Activated T-cell treated with anti-CD3 and anti-CD28 coated beads, Interleukin-2, amount 50 U/mL, for 48 hours (primary cell): ENCODE measurements at regions not wholly inside any gene's neighbourhood (a gene's known extent, or its start where the extent isn't known, plus 50 kb on each side); places are given as distances from the start of the nearest gene placed in this dataset.

Experiments
- DNase-seq, 2 experiments: peaks; one replicate each; pipeline ENCODE4 v3.0.0-alpha.2; 2020

- DNase-seq, result no peak
Measured at GRCh38 chr5:5983261-5983980, 394.9 kb downstream of the MED10 start.

- no peak for DNase-seq
Measured at GRCh38 chr5:5981562-5981961, 396.8 kb downstream of the MED10 start.

- DNase-seq, result no peak
Measured at GRCh38 chr5:5980538-5980895, 397.8 kb downstream of the MED10 start.

- DNase-seq, result no peak
Measured at GRCh38 chr5:5979761-5980537, 398.4 kb downstream of the MED10 start.

GRCh38 chr5:5979377-5979760 is 399.0 kb downstream of the MED10 start:
- no peak for DNase-seq

- no peak for DNase-seq
Measured at GRCh38 chr5:5978501-5979376, 399.6 kb downstream of the MED10 start.

GRCh38 chr5:5971203-5971602 is 407.1 kb downstream of the MED10 start:
- DNase-seq, result no peak

- no peak for DNase-seq
Measured at GRCh38 chr5:5969942-5970483, 408.3 kb downstream of the MED10 start.

GRCh38 chr5:5968981-5969380 is 409.4 kb downstream of the MED10 start:
- no peak for DNase-seq

GRCh38 chr5:5967944-5968343 is 410.4 kb downstream of the MED10 start:
- DNase-seq, result no peak

GRCh38 chr5:5967373-5967772 is 411.0 kb downstream of the MED10 start:
- DNase-seq, result no peak

- no peak for DNase-seq
Measured at GRCh38 chr5:5965132-5965531, 413.2 kb downstream of the MED10 start.

GRCh38 chr5:5964347-5964746 is 414.0 kb downstream of the MED10 start:
- DNase-seq, result no peak

GRCh38 chr5:5957737-5958136 is 420.6 kb downstream of the MED10 start:
- DNase-seq, result no peak

GRCh38 chr5:5954275-5954598 is 424.1 kb downstream of the MED10 start:
- no peak for DNase-seq

- no peak for DNase-seq
Measured at GRCh38 chr5:5953584-5954274, 424.6 kb downstream of the MED10 start.

GRCh38 chr5:5951953-5952352 is 426.4 kb downstream of the MED10 start:
- DNase-seq, result no peak

GRCh38 chr5:5950658-5951057 is 427.7 kb downstream of the MED10 start:
- no peak for DNase-seq

- DNase-seq, result no peak
Measured at GRCh38 chr5:5941486-5941885, 436.9 kb downstream of the MED10 start.

GRCh38 chr5:5939759-5940370 is 438.5 kb downstream of the MED10 start:
- DNase-seq, result no peak

- no peak for DNase-seq
Measured at GRCh38 chr5:5933651-5934050, 444.7 kb downstream of the MED10 start.

GRCh38 chr5:5932824-5933223 is 445.5 kb downstream of the MED10 start:
- no peak for DNase-seq
